Renal cortex interstitium (tissue), 11 donors: ENCODE measurements at regions not wholly inside any gene's neighbourhood (a gene's known extent, or its start where the extent isn't known, plus 50 kb on each side); places are given as distances from the start of the nearest gene placed in this dataset.
"Not testable (repeated sequence)": the region's sequence is repeated elsewhere in the genome, so short reads cannot be mapped to it uniquely, and the experiment has no call there.

Source experiments
- DNase-seq, 11 donors: peaks; one replicate each; pipeline ENCODE4 v3.0.0-alpha.2; 2013; ENCODE audit warnings: low read depth in 9 of 11, low spot score in 4 of 11; ENCODE audit errors: extremely low read depth in 1 of 11

DNA sequence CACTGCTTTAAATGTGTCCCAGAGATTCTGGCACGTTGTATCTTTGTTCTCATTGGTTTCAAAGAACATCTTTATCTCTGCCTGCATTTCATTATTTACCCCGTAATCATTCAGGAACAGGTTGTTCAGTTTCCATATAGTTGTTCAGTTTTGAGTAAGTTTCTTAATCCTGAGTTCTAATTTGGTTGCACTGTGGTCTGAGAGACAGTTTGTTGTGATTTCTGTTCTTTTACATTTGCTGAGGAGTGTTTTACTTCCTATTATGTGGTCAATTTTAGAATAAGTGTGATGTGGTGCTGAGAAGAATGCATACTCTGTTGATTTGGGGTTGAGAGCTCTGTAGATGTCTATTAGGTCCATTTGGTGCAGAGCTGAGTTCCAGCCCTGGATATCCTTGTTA, 148.1 kb downstream of the VSIG4 start:
- not testable (repeated sequence) for DNase-seq

DNA sequence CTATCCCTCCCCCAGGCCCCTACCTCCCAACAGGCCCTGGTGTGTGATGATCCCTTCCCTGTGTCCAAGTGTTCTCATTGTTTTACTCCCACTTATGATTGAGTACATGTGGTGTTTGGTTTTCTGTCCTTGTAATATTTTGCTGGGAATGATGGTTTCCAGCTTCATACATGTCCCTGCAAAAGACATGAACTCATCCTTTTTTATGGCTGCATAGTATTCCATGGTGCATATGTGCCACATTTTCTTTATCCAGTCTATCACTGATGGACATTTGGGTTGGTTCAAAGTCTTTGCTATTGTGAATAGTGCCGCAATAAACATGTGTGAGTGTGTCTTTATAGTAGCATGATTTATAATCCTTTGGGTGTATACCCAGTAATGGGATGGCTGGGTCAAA, 151.7 kb downstream of the VSIG4 start:
- DNase-seq: not testable (repeated sequence)

GRCh38 chrX:65883556-65883955, 156.3 kb downstream of the VSIG4 start:
- DNase-seq: no peak

- no peak for DNase-seq
Observed at GRCh38 chrX:65879977-65880799, 159.7 kb downstream of the VSIG4 start.

DNA sequence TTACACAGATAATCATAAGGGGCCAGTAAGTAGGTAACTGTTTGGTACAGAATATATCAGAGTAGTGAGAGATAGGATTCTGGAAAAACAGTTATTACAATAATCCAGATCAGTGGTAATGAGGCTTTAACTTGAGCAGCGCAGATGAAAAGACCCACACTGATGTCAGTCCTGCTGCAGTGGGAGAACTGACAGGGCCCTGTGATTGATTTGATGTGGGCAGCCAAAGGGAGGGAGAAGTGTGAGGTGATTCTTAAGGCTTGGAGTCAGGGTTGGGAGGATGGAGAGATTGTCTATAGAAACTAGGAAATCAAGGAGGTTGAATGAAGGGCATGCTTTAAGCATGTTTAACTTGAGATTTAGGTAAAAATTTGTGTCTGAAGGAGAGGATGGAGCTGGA, 161.4 kb downstream of the VSIG4 start:
- DNase-seq: no peak

- no peak for DNase-seq
Observed at GRCh38 chrX:65877953-65878352, 161.9 kb downstream of the VSIG4 start.

DNA sequence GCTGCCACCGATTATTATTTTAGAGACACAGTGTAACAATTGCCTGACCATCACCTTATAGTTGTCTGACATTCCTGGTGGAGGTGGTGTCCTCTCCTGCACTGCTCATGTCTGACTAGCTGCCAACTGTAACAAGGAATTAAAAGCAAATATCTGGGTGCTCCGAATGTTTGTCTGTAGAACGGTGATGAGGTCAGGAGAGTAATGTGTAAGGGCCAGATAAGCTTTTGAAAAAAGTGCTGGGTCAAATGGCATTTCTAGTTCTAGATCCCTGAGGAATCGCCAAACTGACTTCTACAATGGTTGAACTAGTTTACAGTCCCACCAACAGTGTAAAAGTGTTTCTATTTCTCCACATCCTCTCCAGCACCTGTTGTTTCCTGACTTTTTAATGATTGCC, 164.3 kb downstream of the VSIG4 start:
- DNase-seq: not testable (repeated sequence)

DNA sequence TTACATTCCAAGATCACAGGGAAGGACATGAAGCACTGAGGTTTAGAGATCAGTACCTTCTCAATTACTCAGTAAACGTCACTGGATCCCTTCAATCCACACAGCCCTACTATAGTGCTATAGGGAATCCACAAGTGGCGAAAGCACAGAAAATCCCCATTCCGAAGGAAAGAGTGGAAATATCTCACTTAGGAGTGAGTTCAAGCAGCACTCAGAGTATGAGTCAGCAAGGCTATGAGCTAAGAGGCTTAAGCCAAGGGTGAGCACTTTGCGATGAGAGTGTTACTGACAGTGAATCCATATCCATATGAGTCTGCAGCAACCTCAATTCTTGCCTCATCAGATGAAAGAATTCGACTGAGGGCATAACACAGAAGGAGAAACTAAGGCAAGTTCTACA, 165.1 kb downstream of the VSIG4 start:
- DNase-seq: no peak

GRCh38 chrX:65874110-65874509, 165.8 kb downstream of the VSIG4 start:
- no peak for DNase-seq

DNA sequence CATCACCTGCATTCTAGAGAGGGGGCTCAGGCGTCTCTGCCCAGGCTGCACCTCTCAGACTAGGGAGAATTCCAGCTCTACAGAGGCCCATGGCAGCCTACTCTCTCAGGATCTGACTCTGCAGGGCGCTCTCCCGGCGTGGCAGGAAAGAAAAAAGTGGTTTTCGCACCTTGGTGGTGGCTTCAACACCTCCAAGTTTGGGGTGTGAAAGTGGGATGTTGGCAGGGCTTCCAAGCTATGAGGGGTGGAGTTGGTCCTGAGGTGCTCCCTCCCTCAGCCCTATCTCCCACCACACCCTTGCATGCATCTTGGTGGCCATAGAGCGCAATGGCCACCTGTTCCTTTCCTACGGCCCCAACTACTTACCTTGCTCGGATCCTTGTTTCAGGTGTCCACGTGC, 166.5 kb downstream of the VSIG4 start:
- DNase-seq: no peak

GRCh38 chrX:65871671-65872311, 168.1 kb downstream of the VSIG4 start:
- no peak for DNase-seq

- DNase-seq: not testable (repeated sequence)
Observed at GRCh38 chrX:65870544-65870943, 169.3 kb downstream of the VSIG4 start.

- DNase-seq: no peak
Observed at GRCh38 chrX:65866773-65867172, 173.1 kb downstream of the VSIG4 start.

- DNase-seq: no peak
Observed at GRCh38 chrX:65866146-65866545, 173.7 kb downstream of the VSIG4 start.

DNA sequence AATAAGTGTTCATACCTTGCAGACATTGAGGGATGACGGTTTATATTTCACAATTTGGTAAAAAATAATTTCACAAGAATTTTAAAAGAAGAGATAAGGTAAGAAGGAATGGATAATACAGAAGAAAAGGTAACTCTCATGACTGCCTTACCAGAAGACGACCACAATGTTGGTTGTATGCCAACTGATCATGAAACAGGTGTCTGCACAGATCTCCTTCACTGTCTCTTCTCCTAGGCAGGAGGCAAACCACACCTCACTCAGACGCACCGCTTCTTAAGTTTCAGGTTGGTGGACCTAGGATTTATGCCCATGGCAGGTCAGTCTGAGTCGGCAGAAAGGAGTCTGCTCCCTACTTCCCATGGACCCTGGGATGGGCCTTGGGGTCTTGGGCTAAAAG, 177.2 kb downstream of the VSIG4 start:
- DNase-seq: no peak

GRCh38 chrX:65859299-65859698, 180.6 kb downstream of the VSIG4 start:
- no peak for DNase-seq

GRCh38 chrX:65854437-65854836, 185.4 kb downstream of the VSIG4 start:
- DNase-seq: not testable (repeated sequence)

DNA sequence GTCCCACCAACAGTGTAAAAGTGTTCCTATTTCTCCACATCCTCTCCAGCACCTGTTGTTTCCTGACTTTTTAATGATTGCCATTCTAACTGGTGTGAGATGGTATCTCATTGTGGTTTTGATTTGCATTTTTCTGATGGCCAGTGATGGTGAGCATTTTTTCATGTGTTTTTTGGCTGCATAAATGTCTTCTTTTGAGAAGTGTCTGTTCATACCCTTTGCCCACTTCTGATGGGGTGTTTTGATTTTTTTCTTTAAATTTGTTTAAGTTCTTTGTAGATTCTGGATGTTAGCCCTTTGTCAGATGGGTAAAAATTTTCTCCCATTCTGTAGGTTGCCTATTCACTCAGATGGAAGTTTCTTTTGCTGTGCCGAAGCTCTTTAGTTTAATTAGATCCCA, 183.9 kb downstream of the MSN start:
- DNase-seq: not testable (repeated sequence)

GRCh38 chrX:65850821-65851220, 183.4 kb downstream of the MSN start:
- DNase-seq: not testable (repeated sequence)

DNA sequence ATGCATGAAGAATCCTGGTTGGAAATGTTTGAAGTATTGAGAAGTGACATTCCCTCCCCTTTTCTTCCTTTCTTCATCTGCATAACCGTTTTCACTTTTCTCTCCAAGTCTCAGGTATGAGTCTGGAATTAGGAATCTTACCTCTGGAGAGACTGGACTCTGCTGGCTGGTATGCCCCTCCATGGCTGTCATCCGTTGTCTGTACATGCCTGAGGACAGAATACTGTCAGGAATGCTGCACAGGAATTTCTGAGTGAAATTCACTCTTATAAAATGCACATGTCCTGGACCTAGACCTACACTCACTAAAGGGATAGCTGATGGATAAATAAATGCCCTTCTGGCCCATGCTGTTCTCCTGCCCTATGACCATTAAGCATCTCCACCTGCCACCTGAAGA, 179.5 kb downstream of the MSN start:
- no peak for DNase-seq

DNA sequence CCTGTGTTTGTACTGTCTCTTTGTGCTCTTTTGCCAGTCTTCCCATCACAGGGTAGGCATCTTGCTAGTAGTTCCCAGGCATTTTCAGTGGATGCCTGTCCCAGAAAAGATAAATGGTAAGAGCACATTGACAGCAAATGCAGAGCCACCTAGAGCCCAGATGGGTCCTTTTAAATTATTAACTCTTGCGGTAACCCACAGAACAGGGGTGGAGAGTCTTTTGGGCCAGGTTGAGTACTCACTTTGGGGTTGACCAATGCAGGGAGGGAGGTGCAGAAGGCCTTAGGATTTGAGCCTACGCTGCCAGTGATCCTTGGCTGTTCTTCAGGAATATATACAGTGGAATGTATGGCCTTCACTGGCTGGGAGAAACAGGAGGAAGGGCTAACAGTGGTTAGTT, 173.8 kb downstream of the MSN start:
- no peak for DNase-seq
